ENCODE measurements at regions not wholly inside any gene's neighbourhood (a gene's known extent, or its start where the extent isn't known, plus 50 kb on each side); places are given as distances from the start of the nearest gene placed in this dataset.

- TF ChIP-seq, protein P1, sequence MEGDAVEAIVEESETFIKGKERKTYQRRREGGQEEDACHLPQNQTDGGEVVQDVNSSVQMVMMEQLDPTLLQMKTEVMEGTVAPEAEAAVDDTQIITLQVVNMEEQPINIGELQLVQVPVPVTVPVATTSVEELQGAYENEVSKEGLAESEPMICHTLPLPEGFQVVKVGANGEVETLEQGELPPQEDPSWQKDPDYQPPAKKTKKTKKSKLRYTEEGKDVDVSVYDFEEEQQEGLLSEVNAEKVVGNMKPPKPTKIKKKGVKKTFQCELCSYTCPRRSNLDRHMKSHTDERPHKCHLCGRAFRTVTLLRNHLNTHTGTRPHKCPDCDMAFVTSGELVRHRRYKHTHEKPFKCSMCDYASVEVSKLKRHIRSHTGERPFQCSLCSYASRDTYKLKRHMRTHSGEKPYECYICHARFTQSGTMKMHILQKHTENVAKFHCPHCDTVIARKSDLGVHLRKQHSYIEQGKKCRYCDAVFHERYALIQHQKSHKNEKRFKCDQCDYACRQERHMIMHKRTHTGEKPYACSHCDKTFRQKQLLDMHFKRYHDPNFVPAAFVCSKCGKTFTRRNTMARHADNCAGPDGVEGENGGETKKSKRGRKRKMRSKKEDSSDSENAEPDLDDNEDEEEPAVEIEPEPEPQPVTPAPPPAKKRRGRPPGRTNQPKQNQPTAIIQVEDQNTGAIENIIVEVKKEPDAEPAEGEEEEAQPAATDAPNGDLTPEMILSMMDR (IDR thresholded peaks at IDR 0.05) = no peak
- TF ChIP-seq POLR2A (IDR thresholded peaks at IDR 0.05) = no peak
Observed at GRCh38 chr5:73323466-73323865, 125.1 kb downstream of the FOXD1 start.

All from ovary (tissue), 3 donors.